ENCODE measurements at regions not wholly inside any gene's neighbourhood (a gene's known extent, or its start where the extent isn't known, plus 50 kb on each side); places are given as distances from the start of the nearest gene placed in this dataset.

DNA sequence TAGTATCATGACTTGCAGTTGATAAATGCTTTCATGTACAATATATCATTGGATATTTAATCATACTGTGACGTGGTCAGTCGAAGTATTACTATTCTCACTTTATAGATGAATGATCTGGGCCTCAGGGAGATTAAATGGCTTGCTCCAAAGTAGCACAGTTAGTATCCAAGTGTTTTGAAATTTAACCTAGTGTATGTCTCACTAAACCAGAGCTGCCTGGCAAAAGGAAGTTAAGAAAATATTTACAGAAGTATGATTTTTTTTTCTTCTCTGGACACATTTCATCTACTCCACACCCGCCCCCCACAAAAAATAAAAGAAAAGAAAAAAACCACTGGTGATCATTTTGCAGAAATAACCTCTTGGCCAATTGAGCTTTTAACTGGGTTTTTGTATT lies 71.9 kb upstream of the CXADR start:
- DNase-seq = peak; percentile 45

GRCh38 chr21:17441370-17441769 lies 71.5 kb upstream of the CXADR start:
- no peak for DNase-seq

GRCh38 chr21:17442165-17442564 lies 70.7 kb upstream of the CXADR start:
- DNase-seq = no peak

DNA sequence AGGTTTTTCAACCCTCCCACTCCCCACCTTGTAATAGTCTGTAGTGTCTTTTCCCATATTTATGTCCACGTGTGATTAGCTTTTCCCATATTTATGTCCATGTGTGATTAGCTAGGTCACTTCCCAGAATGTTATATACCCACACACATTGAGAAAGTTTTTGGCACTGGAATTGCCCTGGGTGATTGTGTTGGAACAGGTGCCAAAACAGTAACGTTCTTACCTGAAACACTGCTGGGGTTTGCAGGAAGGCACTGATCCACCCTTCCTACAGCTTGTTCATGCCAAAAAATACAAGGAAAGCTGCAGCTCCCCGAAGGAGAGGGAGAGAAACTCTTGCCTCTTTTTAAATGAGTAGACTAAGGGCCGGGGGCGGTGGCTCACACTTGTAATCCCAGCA lies 68.0 kb upstream of the CXADR start:
- DNase-seq = no peak

DNA sequence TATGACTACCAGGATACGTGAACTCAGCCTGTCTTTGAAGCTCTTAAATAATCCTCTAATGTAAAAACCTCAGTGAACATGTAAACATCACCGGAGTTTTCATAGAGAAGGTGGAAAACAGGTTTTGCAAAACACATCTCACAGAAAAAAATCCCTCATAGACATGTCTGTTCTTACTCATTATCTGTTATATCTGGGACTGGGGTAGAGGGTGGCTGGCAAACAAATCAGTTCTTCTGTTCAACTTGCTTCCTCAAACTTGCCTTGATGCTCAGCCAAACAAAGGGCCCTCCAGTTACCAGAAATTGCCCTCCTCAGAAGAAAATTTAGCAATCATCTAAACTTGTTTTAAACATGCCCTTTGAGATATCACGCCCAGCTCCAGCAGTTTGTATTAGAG lies 66.1 kb upstream of the CXADR start:
- no peak for DNase-seq

GRCh38 chr21:17449701-17450100 lies 63.1 kb upstream of the CXADR start:
- DNase-seq = no peak

DNA sequence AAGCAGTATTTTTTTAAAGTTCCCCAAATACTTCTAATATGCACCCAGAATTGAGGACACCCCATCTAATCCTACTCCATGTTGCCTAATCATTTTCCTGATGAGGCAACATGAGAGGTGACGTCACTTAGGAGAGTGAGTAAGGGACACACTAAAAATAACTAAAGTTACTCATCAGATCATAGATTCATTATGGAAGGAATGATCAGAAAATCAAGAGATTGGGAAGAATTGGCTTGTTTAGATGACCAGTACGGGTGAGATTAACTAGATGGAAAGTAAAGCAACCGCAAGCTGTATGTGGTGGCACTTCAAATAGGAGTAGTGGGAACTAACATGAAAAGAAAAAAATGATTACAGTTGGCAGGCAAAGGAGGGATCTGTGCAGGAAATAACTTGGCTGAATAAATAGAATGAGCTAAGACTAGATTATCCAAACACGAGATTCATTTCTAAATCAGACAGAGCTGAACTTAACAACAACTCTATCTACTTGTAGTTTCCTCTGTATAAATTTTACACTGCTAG lies 61.4 kb upstream of the CXADR start:
- peak; percentile 87 for DNase-seq

DNA sequence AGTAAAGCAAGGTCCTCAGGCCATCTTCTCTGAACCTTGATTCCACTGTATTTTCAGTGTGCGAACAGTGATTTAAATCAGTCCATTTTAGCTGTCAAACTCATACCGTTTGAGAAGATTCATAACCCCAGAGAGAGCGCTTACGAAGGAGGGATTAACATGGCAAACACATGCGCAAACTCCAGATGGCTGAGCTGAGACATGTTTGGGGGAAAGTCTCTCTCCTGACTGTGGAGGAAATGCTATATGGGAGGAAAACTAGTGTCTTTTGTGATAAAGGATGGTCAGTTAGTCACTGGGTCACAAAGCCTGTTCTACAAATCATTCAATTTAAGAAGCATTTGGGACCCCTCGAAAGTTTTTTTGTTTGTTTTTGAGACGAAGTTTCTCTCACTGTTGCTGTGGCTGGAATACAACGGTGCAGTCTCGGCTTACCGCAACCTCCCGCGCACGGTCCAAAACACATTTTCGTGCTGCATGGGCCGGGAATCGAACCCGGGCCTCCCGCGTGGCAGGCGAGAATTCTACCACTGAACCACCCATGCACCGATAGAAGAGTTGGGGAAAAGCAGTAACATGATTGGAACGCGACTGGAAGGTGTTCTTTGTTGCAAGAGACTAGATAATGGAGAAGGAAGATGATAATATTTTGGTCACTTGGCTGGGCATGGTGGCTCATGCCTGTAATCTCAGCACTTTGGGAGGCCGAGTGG lies 58.4 kb upstream of the CXADR start:
- DNase-seq = peak; percentile 73

- no peak for DNase-seq
These were observed 57.9 kb upstream of the CXADR start for GRCh38 chr21:17455028-17455353.

DNA sequence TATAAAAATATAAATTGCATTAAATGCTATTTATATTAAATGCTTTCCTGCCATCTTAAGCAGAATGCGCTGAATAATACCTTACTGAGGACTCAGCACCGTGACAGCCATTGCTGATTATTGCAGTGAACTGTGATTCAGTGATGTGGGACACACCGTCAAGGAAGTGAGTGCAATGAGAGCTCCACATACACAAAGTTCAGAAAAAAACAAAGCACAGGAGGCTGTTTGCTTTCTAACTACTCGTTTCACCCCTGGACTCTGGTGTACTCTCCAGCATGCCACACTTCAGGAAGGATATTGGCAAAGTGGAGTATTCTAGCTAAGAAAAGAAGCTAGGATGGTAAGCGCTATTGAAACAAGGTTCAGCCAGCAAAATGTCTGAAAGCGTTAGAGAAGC lies 57.4 kb upstream of the CXADR start:
- DNase-seq = no peak

DNA sequence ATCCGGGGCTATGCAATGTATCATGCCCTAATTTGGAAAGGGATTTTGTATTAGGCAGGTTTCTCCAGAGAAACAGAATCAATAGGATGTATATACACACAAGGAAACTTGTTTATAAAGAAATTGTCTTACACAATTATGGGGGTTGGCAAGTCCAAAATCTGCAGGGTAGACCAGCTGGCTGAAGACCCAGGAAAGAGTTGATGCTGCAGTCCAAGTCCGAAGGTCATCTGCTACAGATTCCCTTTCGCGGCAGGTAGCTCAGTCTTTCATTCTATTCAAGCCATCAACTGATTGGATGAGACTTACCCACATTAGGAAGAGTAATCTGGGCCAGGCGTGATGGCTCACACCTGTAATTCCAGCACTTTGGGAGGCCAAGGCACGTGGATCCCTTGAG lies 54.6 kb upstream of the CXADR start:
- no peak for DNase-seq

DNA sequence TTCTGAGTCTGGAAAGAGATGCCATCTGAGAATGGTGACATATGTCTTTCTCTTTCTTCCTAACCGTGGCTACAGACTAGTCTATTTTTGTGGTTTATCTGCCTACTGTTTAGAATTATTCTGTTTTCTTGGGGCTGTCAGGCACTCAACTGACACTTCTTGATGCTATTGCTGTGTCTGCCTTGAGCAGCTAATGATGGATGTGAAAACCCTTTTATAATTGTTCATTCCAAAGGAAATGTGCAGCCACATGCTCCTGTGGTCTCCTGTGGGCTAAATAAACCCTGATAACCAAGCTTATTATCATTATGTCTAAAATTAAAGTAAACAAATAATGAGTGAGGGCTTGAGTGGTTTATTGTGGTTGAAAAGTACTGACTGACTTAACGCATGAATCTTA lies 52.7 kb upstream of the CXADR start:
- DNase-seq = no peak

- DNase-seq = no peak
These were observed 51.8 kb upstream of the CXADR start for GRCh38 chr21:17461014-17461413.

DNA sequence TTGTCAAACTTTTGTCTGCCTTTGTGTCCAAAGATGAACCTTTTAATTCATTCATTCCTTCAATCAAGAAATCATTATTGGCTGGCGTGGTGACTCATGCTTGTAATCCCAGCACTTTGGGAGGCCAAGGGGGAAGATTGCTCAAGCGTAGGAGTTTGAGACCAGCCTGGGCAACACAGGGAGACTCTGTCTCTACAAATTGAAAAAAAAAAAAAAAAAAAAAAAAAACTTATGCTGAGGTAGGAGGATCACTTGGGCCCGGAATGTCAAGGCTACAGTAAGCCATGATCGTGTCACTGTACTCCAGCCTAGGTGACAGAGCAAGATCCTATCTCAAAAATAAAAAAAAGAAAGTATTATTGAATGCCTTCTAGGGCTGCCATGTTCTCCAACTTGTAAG lies 51.3 kb upstream of the CXADR start:
- DNase-seq = peak; percentile 27

DNA sequence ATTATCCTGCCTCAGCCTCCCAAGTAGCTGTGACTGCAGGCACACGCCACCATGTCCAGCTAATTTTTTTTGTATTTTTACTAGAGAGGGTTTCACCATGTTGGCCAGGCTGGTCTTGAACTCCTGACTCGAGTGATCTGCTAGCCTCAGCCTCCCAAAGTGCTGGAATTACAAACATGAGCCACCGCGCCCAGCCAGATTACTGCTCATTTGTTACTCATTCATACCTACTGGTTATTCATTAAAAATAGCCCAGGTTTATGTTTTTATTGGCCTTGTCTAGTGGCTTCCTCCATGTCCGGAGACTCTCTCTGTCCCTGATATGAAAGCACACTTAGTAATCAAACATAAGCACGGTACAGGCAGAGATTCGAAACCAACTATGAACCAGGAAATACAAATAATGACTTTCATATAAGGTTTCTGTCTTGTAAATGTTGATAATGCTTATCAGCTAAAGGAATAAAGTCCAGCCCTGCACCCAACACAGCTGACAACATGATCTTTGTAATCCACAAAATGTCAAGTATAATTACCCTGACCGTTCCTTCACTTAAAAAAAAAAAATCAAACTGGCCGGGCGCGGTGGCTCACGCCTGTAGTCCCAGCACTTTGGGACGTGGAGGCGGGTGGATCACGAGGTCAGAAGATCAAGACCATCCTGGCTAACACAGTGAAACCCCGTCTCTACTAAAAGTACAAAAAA lies 50.4 kb upstream of the CXADR start:
- no peak for DNase-seq

Data from MV-4-11 (cell line).